Neural progenitor cell (in vitro differentiated cells): ENCODE measurements at regions not wholly inside any gene's neighbourhood (a gene's known extent, or its start where the extent isn't known, plus 50 kb on each side); places are given as distances from the start of the nearest gene placed in this dataset.

Experiments used
- EZH2 ChIP-seq: fragments of 200-600 bp; sonication (generic); IDR thresholded peaks from 2 replicates; pipeline ENCODE4 v1.6.1; 2017; ENCODE audit warnings: antibody characterized with exemption, mild to moderate bottlenecking, moderate library complexity
- EZH2phosphoT487 ChIP-seq: fragments of 200-600 bp; sonication (generic); IDR thresholded peaks from 2 replicates; pipeline ENCODE4 v1.6.1; 2017; ENCODE audit warnings: antibody characterized with exemption
- TF ChIP-seq, protein P1 (sequence below): fragments of 200-600 bp; sonication (generic); IDR thresholded peaks from 2 replicates; pipeline ENCODE4 v1.5.1; 2017; ENCODE audit warnings: antibody characterized with exemption, mild to moderate bottlenecking

DNA sequence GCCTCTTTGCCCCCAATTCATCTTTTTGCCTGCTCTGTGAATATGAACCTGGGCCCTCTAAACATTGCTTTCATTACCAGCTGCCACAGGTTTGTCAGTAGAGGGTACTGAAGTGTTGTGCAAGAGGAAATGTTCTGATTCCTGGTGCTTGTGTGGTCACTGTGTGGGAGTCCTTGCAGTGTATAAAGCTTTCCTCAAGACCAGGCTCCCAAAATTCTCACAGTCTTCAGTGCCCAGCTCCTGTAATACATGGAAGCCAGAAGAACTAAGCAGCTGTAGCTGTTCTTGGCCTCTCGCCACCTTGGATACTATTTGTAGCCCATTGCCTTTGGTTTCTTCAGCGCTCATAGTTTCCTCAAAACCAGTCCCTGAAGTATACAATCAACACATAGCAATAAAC, 1046.2 kb downstream of the BRINP3 start:
- TF ChIP-seq EZH2 (no peak), EZH2phosphoT487 (no peak)
- TF ChIP-seq, protein P1, sequence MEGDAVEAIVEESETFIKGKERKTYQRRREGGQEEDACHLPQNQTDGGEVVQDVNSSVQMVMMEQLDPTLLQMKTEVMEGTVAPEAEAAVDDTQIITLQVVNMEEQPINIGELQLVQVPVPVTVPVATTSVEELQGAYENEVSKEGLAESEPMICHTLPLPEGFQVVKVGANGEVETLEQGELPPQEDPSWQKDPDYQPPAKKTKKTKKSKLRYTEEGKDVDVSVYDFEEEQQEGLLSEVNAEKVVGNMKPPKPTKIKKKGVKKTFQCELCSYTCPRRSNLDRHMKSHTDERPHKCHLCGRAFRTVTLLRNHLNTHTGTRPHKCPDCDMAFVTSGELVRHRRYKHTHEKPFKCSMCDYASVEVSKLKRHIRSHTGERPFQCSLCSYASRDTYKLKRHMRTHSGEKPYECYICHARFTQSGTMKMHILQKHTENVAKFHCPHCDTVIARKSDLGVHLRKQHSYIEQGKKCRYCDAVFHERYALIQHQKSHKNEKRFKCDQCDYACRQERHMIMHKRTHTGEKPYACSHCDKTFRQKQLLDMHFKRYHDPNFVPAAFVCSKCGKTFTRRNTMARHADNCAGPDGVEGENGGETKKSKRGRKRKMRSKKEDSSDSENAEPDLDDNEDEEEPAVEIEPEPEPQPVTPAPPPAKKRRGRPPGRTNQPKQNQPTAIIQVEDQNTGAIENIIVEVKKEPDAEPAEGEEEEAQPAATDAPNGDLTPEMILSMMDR, result no peak
